HepG2 (cell line): ENCODE measurements at regions not wholly inside any gene's neighbourhood (a gene's known extent, or its start where the extent isn't known, plus 50 kb on each side); places are given as distances from the start of the nearest gene placed in this dataset.
A peak's percentile ranks its signal among the peaks of the same experiment; 100 is the strongest.

Source experiments
- ATAC-seq: fragments of 200-7000 bp; cut with Tn5 transposase; 3 replicates; pipeline ENCODE4 v1.9.1; 2020; ENCODE audit warnings: mild to moderate bottlenecking, moderate library complexity
- BruUV-seq: library from RNA; stranded (reverse); fragments of 400-500 nt; replicated peaks from 2 replicates; lab custom pipeline; 2021; lab: Mats Ljungman, UMichigan
- CTCF ChIA-PET: fragments of 300-600 bp; formaldehyde crosslinking; extraction: SDS; loops from one replicate; lab custom pipeline; 2021; ENCODE audit warnings: low total read pairs, inconsistent platforms, low intra/inter-chr PET ratio; lab: Yijun Ruan, JAX
- POLR2A ChIA-PET: fragments of 350-600 bp; sonication (Branson Sonifier 250); formaldehyde crosslinking; loops from one replicate; lab custom pipeline; 2020; ENCODE audit warnings: antibody characterized with exemption, inconsistent platforms; lab: Yijun Ruan, JAX
- DNase-seq: peaks from one replicate; pipeline ENCODE4 v3.0.0-alpha.2; 2015; ENCODE audit warnings: low spot score
- FAIRE-seq: peaks from 3 replicates; lab custom pipeline; 2011; peaks lifted over from hg19 to GRCh38; lab: Jason Lieb, UNC
- H2AFZ ChIP-seq: one replicate; pipeline ENCODE4 v1.6.1; 2011; ENCODE audit warnings: low read length, inconsistent platforms
- H3K27ac ChIP-seq: fragments of 300-600 bp; 3 replicates; pipeline ENCODE4 v1.8.0; 2011; ENCODE audit warnings: mixed run types, mild to moderate bottlenecking, mixed read lengths, low read length, inconsistent platforms; ENCODE audit not compliant: insufficient read depth; ENCODE audit errors: extremely low read length
- H3K27me3 ChIP-seq, 2 experiments: fragments of 200-600 bp in 1 of 2; 2 replicates in 1 of 2; 3 replicates in 1 of 2; pipeline versions ENCODE4 v1.6.0 to v1.8.0; 2011; ENCODE audit warnings: low read length in 2 of 2, mild to moderate bottlenecking in 2 of 2, moderate library complexity in 2 of 2, inconsistent platforms in 1 of 2; ENCODE audit not compliant: insufficient read depth in 2 of 2, control insufficient read depth in 1 of 2
- H3K36me3 ChIP-seq, 2 experiments: fragments of 200-600 bp in 1 of 2; replicated peaks in 1 of 2; 2 replicates in 1 of 2; 3 replicates in 1 of 2; pipeline versions ENCODE4 v1.5.1 to v1.8.0; 2011; ENCODE audit warnings: low read length in 2 of 2, inconsistent platforms in 1 of 2; ENCODE audit not compliant: insufficient read depth in 2 of 2, control insufficient read depth in 1 of 2
- H3K4me1 ChIP-seq: 2 replicates; pipeline ENCODE4 v1.5.1; 2012; ENCODE audit warnings: low read length, inconsistent platforms; ENCODE audit not compliant: insufficient read depth
- H3K4me2 ChIP-seq: 2 replicates; pipeline ENCODE4 v1.6.0; 2011; ENCODE audit warnings: low read depth, low read length, inconsistent platforms
- H3K4me3 ChIP-seq, 3 experiments: fragments of 200-600 bp in 1 of 3; sonication (generic), shearing (Covaris generic) in 1 of 3; replicated peaks in 1 of 3; 2 replicates each; pipeline ENCODE4 v1.5.1; 2011 to 2016; ENCODE audit warnings: low read length in 3 of 3, inconsistent platforms in 2 of 3, low read depth in 2 of 3, mild to moderate bottlenecking in 2 of 3, control low read depth in 1 of 3, mixed read lengths in 1 of 3; ENCODE audit not compliant: insufficient read depth in 1 of 3
- H3K79me2 ChIP-seq: one replicate; pipeline ENCODE4 v1.6.1; 2011; ENCODE audit warnings: low read length, inconsistent platforms; ENCODE audit not compliant: insufficient read depth
- H3K9ac ChIP-seq: 2 replicates; pipeline ENCODE4 v1.6.0; 2011; ENCODE audit warnings: mild to moderate bottlenecking, low read depth, low read length, inconsistent platforms; ENCODE audit not compliant: insufficient read depth
- H3K9me3 ChIP-seq: 2 replicates; pipeline ENCODE4 v1.5.1; 2012; ENCODE audit warnings: mild to moderate bottlenecking, low read length
- H4K20me1 ChIP-seq: 2 replicates; pipeline ENCODE4 v1.6.0; 2011; ENCODE audit warnings: inconsistent platforms, mild to moderate bottlenecking, low read length, moderate library complexity; ENCODE audit not compliant: insufficient read depth
- E2F5 ChIP-seq: sonication (generic); formaldehyde crosslinking; conservative IDR thresholded peaks from 2 replicates; pipeline ENCODE4 v1.4.0; 2020; ENCODE audit warnings: missing genetic modification reagents
- GTF3A ChIP-seq: sonication (generic); formaldehyde crosslinking; conservative IDR thresholded peaks from 2 replicates; pipeline ENCODE4 v1.4.0; 2020; ENCODE audit warnings: mild to moderate bottlenecking, missing genetic modification reagents
- HOXA3 ChIP-seq: sonication (generic); formaldehyde crosslinking; IDR thresholded peaks from 2 replicates; pipeline ENCODE4 v1.5.0; 2020; ENCODE audit warnings: missing genetic modification reagents
- MAFF ChIP-seq: IDR thresholded peaks from 2 replicates; pipeline ENCODE4 v1.6.1; 2011; ENCODE audit warnings: low read depth, low read length, improper control_type of control experiment
- MAFK ChIP-seq, 2 experiments: IDR thresholded peaks in 1 of 2; conservative IDR thresholded peaks in 1 of 2; 2 replicates each; pipeline ENCODE4 v1.6.1; 2011; ENCODE audit warnings: improper control_type of control experiment in 2 of 2, low read length in 2 of 2
- NR3C1 ChIP-seq: sonication (generic); formaldehyde crosslinking; IDR thresholded peaks from 2 replicates; pipeline ENCODE4 v1.4.0; 2020; ENCODE audit warnings: missing genetic modification reagents
- ZNF12 ChIP-seq: sonication (generic); formaldehyde crosslinking; IDR thresholded peaks from 2 replicates; pipeline ENCODE4 v1.5.0; 2020; ENCODE audit warnings: missing genetic modification reagents
- ZNF225 ChIP-seq: sonication (generic); formaldehyde crosslinking; IDR thresholded peaks from 2 replicates; pipeline ENCODE4 v1.4.0; 2020; ENCODE audit warnings: mild to moderate bottlenecking, missing genetic modification reagents
- ZNF274 ChIP-seq: sonication (generic); formaldehyde crosslinking; IDR thresholded peaks from 2 replicates; pipeline ENCODE4 v1.5.1; 2020; ENCODE audit warnings: mild to moderate bottlenecking, missing genetic modification reagents
- ZNF33A ChIP-seq: sonication (generic); formaldehyde crosslinking; IDR thresholded peaks from 2 replicates; pipeline ENCODE4 v1.5.1; 2020; ENCODE audit warnings: missing genetic modification reagents, mild to moderate bottlenecking, moderate library complexity, borderline replicate concordance
- ZNF597 ChIP-seq: sonication (generic); formaldehyde crosslinking; IDR thresholded peaks from 2 replicates; pipeline ENCODE4 v1.5.0; 2020; ENCODE audit warnings: missing genetic modification reagents
- ZNF646 ChIP-seq: sonication (generic); formaldehyde crosslinking; IDR thresholded peaks from 2 replicates; pipeline ENCODE4 v1.9.0; 2021; ENCODE audit warnings: mild to moderate bottlenecking, missing genetic modification reagents
- ZNF770 ChIP-seq: sonication (generic); formaldehyde crosslinking; IDR thresholded peaks from 2 replicates; pipeline ENCODE4 v1.5.0; 2020; ENCODE audit warnings: mild to moderate bottlenecking, missing genetic modification reagents
- ZNF781 ChIP-seq: sonication (generic); formaldehyde crosslinking; IDR thresholded peaks from 2 replicates; pipeline ENCODE4 v1.5.1; 2020; ENCODE audit warnings: borderline replicate concordance, mild to moderate bottlenecking, missing genetic modification reagents; ENCODE audit errors: not compliant biosample characterization
- WGBS: methylation state at CpG from one replicate; pipeline ENCODE4 v1.1.6; 2017; ENCODE audit warnings: low lambda C conversion rate; 5-methylcytosine and 5-hydroxymethylcytosine counted together
- in situ Hi-C: cut with HindIII; loops from 2 replicates; pipeline ENCODE4 v1.10.0; 2017; ENCODE audit warnings: low pct_unique_long_range_greater_than_20kb; ENCODE audit not compliant: extremely low pct_ligation_motif_present
- intact Hi-C: fragments of 100-400 bp; cut with micrococcal nuclease; formaldehyde crosslinking; loops from one replicate; pipeline ENCODE4 v1.10.0; 2022; ENCODE audit not compliant: unreplicated experiment

- TF ChIP-seq ZNF274 (CRISPR knock-in tag) (no peak), ZNF33A (CRISPR knock-in tag) (no peak)
Measured at GRCh38 chr2:33978471-33978870, 379.4 kb upstream of the FAM98A start (continued).

- intact Hi-C loops (no loop called here), in situ Hi-C loops (no loop called here)
- BruUV-seq: no TSS peak
- 7% methylated on average over 3 of the region's 3 CpGs for WGBS
- H3K4me2 ChIP-seq: no peak overlapping the region
- H2AFZ ChIP-seq: no peak overlapping the region
- POLR2A ChIA-PET: no interaction called here
- H3K4me1 ChIP-seq: no peaks in the 10 kb centered on the region
- DNase-seq (no peak), FAIRE-seq (no peak), ATAC-seq (no peak)
- H4K20me1 ChIP-seq: no peaks in the 10 kb centered on the region
- peaks cover 8% of the 10 kb centered on the region; the same call in 1 of the 2 replicates for H3K9me3 ChIP-seq
- H3K27ac ChIP-seq: no peak overlapping the region
- H3K4me3 ChIP-seq: no peak overlapping the region
- no peaks in the 10 kb centered on the region for H3K79me2 ChIP-seq
- H3K36me3 ChIP-seq: no peaks in the 10 kb centered on the region
- CTCF ChIA-PET: no interaction called here
- no peak overlapping the region for H3K9ac ChIP-seq
- no peaks in the 10 kb centered on the region for H3K27me3 ChIP-seq
- no peak for TF ChIP-seq HOXA3 (CRISPR knock-in tag)
- peak; percentile 88 to 92 for TF ChIP-seq MAFK (conservative IDR thresholded peaks at IDR 0.05 in 1 of 2, IDR thresholded peaks at IDR 0.05 in 1 of 2; ENCODE audit: low read length in 2 of 2)
- TF ChIP-seq E2F5 (CRISPR knock-in tag): no peak
- no peak for TF ChIP-seq GTF3A (CRISPR knock-in tag)
- no peak for TF ChIP-seq ZNF12 (CRISPR knock-in tag)
- no peak for TF ChIP-seq ZNF597 (CRISPR knock-in tag)
- TF ChIP-seq ZNF646 (CRISPR knock-in tag): no peak
- no peak for TF ChIP-seq ZNF781
- TF ChIP-seq NR3C1 (CRISPR knock-in tag): no peak
- no peak for TF ChIP-seq ZNF225 (CRISPR knock-in tag)
- TF ChIP-seq ZNF770 (CRISPR knock-in tag): no peak
- peak; percentile 87 for TF ChIP-seq MAFF
Measured at GRCh38 chr2:33975498-33975897, 376.4 kb upstream of the FAM98A start.
